Activated CD8-positive, alpha-beta memory T cell treated with anti-CD3 and anti-CD28 coated beads for 36 hours (primary cell): ENCODE measurements at regions not wholly inside any gene's neighbourhood (a gene's known extent, or its start where the extent isn't known, plus 50 kb on each side); places are given as distances from the start of the nearest gene placed in this dataset.

Experiments used
- CTCF ChIA-PET: fragments of 350-600 bp; sonication (Branson Sonifier 250); formaldehyde crosslinking; loops from one replicate; lab custom pipeline; 2021; ENCODE audit warnings: antibody characterized with exemption; lab: Charles Lee
- POLR2A ChIA-PET: fragments of 350-600 bp; sonication (Branson Sonifier 250); formaldehyde crosslinking; loops from one replicate; lab custom pipeline; 2021; ENCODE audit warnings: antibody characterized with exemption; lab: Charles Lee

GRCh38 chr2:163375070-163375469 lies 360.7 kb downstream of the FIGN start:
- POLR2A ChIA-PET = no interaction called here
- CTCF ChIA-PET = no interaction called here

GRCh38 chr2:163374282-163374681 lies 361.5 kb downstream of the FIGN start:
- ChIA-PET POLR2A (no interaction called here), CTCF (no interaction called here)

GRCh38 chr2:163373496-163373895 lies 362.3 kb downstream of the FIGN start:
- POLR2A ChIA-PET = no interaction called here
- CTCF ChIA-PET = no interaction called here

GRCh38 chr2:163370169-163370886 lies 365.5 kb downstream of the FIGN start:
- ChIA-PET CTCF (no interaction called here), POLR2A (no interaction called here)

- CTCF ChIA-PET = interaction anchor here (0.7 kb wide), 1 partner anchor 22 kb away, joined by 3 read pairs; no protein-coding TSS in a partner anchor
- POLR2A ChIA-PET = no interaction called here
These were observed 366.7 kb downstream of the FIGN start for GRCh38 chr2:163369111-163369510.

GRCh38 chr2:163368655-163369054 lies 367.2 kb downstream of the FIGN start:
- ChIA-PET POLR2A (no interaction called here), CTCF (no interaction called here)

GRCh38 chr2:163367825-163368582 lies 367.8 kb downstream of the FIGN start:
- ChIA-PET POLR2A (no interaction called here), CTCF (no interaction called here)

- CTCF ChIA-PET = no interaction called here
- POLR2A ChIA-PET = no interaction called here
These were observed 371.1 kb downstream of the FIGN start for GRCh38 chr2:163364736-163365135.

- CTCF ChIA-PET = no interaction called here
- POLR2A ChIA-PET = no interaction called here
These were observed 382.3 kb downstream of the FIGN start for GRCh38 chr2:163353551-163353950.

GRCh38 chr2:163351966-163352365 lies 383.8 kb downstream of the FIGN start:
- POLR2A ChIA-PET = no interaction called here
- CTCF ChIA-PET = interaction anchor here (0.6 kb wide), 1 partner anchor 1369 kb away, joined by 4 read pairs; no protein-coding TSS in a partner anchor

GRCh38 chr2:163351143-163351542 lies 384.7 kb downstream of the FIGN start:
- CTCF ChIA-PET = no interaction called here
- POLR2A ChIA-PET = no interaction called here

GRCh38 chr2:163348857-163349380 lies 386.9 kb downstream of the FIGN start:
- POLR2A ChIA-PET = no interaction called here

GRCh38 chr2:163347982-163348856 lies 387.6 kb downstream of the FIGN start:
- ChIA-PET POLR2A (no interaction called here), CTCF (no interaction called here)

More at GRCh38 chr2:163348857-163349380, 386.9 kb downstream of the FIGN start:
- CTCF ChIA-PET = no interaction called here

GRCh38 chr2:163345795-163346573 lies 389.8 kb downstream of the FIGN start:
- ChIA-PET POLR2A (no interaction called here), CTCF (no interaction called here)

GRCh38 chr2:163343316-163343715 lies 392.5 kb downstream of the FIGN start:
- ChIA-PET CTCF (no interaction called here), POLR2A (no interaction called here)

- ChIA-PET CTCF (no interaction called here), POLR2A (no interaction called here)
These were observed 394.4 kb downstream of the FIGN start for GRCh38 chr2:163341426-163341825.

- ChIA-PET CTCF (no interaction called here), POLR2A (no interaction called here)
These were observed 397.5 kb downstream of the FIGN start for GRCh38 chr2:163338270-163338669.

- POLR2A ChIA-PET = no interaction called here
These were observed 411.1 kb downstream of the FIGN start for GRCh38 chr2:163324677-163325076.

GRCh38 chr2:163319006-163319405 lies 416.8 kb downstream of the FIGN start:
- CTCF ChIA-PET = no interaction called here
- POLR2A ChIA-PET = no interaction called here

More at GRCh38 chr2:163324677-163325076, 411.1 kb downstream of the FIGN start:
- CTCF ChIA-PET = no interaction called here
